Fibroblast of skin of left quadriceps (primary cell): ENCODE measurements at regions not wholly inside any gene's neighbourhood (a gene's known extent, or its start where the extent isn't known, plus 50 kb on each side); places are given as distances from the start of the nearest gene placed in this dataset.

Experiments used
- DNase-seq, 2 experiments: peaks; one replicate each; pipeline ENCODE4 v3.0.0-alpha.2; 2013; ENCODE audit warnings: low read depth in 2 of 2

DNA sequence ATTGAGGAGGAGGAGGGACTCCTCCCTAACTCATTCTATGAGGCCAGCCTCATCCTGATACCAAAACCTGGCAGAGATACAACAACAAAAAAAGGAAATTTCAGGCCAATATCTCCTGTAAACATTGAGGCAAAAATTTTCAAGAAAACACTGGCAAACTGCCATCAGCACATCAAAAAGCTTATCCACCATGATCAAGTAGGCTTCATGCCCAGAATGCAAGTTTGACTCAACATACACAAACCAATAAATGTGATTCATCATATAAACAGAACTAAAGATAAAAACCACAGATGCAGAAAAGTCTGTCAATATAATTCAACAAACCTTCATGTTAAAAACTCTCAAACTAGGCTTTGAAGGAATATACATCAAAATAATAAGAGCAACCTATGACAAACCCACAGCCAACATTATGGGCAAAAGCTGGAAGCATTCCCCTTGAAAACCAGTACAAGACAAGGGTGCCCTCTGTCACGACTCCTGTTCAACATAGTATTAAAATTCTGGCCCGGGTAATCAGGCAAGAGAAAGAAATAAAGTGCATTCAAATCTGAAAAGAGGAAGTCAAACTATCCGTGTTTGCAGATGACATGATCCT, 1014.3 kb downstream of the CBLN2 start:
- DNase-seq: peak; percentile 44 to 54

DNA sequence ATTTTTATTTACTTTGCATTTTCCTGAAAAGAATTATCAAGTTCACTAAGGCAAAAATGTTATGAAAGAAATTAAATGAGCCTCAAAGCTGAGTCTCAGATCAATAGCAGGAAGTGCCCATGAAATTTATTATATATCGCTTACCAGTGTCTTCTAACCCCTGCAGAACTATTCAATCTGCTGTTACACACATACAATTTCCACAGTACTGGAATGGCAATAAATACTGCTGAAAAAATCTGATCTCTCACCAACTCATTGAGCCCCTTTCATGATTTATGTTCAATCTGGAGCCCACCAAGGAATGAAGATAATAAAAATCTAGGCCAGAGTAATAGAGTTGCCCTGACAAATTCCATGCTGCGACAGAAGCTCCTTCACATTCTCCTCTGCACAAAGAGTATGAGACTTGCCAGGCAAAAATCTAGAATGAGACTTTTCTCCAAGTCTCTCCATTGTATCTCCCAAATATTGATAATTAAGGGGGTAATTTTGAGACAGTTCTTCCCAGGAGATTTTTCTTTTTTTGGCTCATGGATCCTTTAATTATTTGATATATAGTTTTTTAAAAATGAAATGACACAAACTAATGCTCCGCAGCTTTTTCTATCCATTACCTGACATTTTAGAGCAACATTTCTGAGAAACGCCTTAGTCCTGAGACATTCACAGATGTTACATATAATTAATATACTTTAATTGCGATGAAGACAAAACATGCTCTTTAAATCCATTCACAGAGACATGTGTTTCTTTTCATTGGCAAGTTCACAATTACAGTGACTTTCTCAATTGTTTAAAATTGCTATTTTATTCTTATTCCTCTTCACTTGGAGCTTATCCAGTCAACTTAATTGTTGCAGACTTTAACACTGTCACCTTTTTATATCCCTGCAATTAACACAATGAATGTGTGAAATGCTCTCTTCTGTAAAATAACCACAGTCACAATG, 1020.4 kb downstream of the CBLN2 start:
- no peak for DNase-seq

DNA sequence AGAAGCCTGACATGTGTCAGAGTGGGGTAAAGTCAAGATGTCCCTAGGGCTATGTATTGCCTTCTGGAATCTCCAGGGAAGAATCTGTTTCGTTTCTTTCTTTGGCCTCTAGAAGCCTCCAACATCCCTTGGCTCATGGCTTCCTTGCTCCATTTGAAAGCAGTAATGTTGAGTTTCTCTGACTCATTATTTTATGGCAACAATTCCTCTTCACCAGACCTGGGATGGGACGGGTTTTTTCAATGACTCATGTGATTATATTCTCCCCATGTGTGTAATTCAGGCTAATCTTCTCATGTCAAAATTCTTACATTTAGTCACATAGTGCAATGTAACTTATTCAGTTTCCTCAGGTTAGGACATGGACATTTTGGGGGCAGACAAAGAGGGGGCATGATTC, 1038.6 kb downstream of the CBLN2 start:
- DNase-seq: no peak

DNA sequence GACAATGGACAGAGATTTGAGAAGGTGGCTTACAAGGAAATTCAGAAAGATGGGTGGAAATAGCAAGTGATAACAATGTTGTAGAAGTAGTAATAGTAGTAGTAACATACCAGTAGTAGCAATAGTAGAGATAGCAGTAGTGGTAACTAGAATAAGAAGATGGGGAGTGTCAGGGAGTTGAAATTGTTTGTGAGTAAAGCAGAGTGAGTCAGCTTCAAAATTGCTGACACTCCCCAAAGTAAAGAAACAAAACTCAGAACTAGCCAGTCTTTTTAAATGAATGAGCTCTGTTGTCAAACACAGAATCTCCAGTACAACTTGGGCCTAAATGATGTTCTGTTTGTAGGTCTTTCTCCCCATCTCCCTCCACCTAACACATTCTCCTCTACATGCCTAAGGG, 1040.9 kb downstream of the CBLN2 start:
- DNase-seq: no peak

DNA sequence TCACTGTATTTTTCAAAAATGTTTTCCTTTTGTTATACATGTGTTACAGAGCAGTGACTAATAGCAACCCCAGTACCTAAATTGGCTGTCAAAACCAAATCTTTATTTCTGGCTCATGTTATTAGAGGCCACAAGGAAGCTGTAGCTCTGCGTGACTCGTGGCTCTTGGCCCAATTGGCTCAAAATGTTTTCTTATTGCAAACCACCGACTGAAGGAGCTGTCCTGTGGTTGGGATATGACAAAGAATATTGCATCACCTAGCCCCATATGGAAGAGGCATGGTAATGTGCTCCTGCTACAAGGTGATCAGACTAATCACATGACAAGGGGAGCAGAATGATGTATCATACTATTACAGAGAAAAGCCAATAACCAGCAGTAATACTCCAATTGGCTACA, 1058.5 kb downstream of the CBLN2 start:
- DNase-seq: peak; percentile 28 to 36

DNA sequence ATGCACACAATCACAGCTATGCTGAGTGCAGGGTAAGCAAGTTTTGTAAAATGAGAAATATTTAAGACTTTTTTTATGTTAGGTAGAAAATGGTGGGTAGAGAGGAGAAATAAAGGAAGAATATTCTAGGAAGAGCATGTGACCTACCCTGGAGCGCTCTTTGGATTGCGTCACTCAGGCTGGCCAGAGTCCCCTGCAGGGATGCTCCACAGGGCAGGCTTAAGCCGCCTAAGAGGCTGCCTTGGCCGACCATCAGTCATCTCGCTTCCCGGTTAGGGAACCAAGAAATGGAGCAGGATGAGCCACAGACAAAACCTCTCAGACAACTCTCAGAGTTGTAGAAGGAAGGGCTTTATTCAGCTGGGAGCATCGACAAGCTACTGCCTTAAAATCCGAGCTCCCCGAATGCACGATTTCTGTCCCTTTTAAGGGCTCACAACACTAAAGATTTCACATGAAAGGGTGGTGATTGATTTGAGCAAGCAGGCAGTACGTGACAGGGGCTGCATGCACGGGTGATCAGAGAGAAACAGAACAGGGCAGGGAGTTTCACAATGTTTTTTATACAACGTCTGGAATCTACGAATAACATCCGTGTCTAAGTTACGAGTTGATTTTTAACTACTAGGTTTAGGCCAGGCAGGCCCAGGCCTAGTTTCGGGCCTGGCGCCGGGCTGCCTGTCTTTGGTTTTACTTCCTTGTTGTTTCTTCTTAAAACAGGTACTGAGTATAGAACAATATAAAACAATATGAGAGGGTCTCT, 1072.0 kb downstream of the CBLN2 start:
- no peak for DNase-seq

DNA sequence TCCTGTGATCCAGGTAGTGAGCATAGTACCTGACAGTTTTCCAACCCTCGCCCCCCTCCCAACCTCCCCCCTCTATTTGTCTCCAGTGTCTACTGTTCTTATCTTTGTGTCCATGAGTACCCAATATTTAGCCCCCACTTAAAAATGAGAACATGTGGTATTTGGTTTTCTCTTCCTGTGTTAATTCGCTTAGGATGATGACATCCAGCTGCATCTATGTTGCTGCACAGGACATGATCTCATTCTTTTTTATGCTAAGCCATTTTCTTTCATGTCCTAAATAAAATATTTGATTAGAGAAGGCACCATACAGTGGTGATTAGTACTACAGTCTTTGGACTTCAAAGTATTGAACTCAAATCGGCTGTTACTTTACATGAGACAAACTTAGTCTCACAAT, 1087.9 kb downstream of the CBLN2 start:
- no peak for DNase-seq

DNA sequence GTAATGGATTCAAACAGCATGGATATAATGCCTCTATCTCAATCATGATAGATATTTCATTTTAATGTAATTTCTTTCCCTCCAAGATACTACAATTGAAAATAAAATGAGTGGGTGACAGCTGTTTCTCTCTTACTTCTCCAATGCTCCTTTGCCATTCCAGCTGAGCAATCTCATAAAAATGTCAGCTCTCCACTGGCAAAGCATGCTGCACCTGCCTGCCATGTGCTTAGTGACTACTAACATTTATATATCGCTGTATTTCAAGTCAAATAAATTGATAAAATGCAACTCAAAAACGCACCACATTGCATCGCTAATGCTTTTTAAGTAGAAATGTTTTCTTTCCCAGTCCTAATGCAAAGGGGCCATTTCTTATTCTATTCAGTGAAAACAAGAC, 1093.9 kb downstream of the CBLN2 start:
- DNase-seq: no peak

DNA sequence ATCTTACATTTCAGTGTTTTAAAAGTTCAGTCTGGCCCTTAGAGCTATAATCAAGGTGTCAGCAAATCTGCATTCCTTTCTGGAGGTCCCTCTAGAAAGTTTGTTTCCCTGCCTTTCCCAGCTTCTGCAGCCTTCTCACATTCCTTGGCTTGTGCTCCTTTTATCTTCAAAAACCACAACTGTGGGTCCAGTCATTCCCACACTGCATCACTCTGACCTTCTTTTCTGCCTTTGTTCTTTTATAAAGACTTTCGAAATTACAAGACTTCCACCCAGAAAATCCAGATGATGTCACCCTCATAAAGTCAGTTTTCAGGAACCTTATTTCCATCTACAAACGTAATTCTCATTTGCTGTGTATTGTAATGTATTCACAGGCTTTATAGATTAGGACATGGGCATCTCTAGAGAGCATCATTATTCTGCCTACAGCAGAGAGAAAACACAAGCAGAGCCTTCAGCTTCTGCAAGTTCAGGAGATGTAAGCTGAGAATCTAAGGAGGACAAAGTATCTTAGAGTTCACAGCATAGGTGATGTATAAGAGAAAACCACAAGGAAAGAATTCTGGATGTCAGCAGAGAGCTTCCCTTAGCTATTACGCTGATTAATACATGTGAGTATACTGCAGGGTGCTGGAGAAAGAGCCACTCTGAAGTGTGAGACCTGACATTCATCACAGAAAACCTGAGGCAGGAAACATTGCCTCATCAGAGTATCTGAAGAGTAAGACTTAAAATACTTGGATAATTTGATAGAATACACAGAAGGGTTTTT, 1100.2 kb downstream of the CBLN2 start:
- DNase-seq: peak; percentile 13 to 26

DNA sequence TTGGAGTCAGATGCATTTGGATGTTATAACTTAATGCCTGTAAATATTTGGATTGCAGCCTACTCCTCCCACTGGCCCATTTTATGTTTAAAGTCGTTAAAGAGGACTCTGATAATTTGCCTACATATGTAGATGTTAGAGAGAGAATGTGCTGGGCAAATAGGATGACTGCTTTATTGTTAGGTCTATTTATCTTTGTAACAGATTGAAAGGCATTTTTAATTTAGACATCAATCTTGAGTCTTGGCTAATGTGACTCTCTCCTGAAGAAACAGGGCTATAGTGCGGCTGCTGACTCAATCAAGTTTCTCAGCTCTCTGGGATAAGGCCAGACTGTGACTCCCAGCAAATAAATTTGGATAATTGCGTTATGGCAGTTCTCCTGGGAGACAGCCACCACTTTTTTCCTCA, 1101.4 kb downstream of the CBLN2 start:
- DNase-seq: peak; percentile 15 to 29

DNA sequence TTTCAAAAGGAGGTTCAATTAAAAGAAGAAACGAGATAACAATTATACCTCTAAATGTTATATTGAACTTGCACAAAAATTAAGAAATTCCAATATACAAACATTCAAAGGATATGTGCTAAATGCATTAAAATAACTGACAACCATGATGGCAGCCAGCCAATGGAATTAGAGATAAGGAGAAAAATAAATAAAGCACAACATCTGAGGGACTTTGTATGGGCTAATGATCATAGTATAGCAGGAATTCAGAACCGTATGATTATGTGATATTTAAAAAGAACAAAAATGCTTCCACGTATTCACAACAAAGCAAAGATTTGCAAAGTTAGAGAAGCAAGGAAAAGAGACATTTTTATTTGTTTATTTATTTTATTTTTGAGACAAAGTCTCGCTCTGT, 1103.0 kb downstream of the CBLN2 start:
- DNase-seq: no peak

DNA sequence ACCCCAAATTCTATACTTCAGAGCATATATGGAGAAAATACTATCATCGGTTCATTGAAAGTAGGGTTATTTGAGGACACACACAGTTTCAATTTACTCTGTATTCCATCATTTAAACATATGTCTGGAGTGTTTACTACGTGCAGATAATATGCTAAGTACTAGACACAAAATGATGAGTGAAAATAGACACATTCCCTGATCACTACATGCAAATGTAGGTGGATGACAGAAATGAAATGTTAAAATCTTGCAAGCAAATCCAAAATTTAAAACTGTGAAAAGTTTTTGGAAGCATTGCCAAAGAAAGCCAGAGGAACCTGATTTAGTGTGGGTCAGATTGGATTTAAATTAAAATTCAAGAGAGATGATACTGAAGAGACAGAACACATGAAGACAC, 1106.6 kb downstream of the CBLN2 start:
- DNase-seq: no peak

DNA sequence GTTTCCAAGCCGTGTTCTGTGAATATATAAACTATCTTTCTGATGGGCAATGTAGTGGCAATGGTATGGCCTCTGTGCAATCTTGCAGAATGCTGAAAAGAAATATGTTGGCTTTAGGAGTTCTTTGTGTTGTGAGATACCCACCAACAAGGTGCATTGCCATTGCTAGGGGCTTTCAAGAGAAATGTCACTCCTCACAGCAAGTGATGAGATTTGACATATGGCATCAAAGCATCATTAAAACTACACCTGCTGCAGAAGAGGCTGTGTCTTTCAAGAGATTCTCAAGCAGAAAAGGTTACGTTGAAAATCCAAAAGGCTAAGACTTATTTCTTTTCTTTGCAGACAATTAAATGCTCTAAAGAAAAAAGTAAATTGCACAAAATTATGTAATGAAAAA, 1110.8 kb downstream of the CBLN2 start:
- no peak for DNase-seq

DNA sequence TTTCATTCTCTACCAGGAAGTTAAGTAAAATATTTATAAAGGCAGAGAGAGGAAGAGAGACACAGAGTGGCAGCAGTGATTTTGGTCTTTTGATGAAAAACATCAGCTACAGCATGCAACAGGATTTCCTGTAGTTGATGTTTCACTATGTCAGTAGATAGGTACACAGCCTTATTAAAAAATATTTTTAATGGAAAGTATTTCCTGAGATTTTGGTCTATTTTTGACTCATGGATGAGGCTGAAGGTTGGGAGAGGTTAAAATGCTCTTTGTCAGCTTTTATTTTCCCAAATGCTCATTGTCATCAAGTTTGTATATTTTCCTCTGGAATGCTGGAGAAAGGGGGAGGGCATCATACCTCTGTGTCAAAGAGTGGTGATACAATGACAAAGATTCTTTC, 1112.5 kb downstream of the CBLN2 start:
- DNase-seq: no peak

DNA sequence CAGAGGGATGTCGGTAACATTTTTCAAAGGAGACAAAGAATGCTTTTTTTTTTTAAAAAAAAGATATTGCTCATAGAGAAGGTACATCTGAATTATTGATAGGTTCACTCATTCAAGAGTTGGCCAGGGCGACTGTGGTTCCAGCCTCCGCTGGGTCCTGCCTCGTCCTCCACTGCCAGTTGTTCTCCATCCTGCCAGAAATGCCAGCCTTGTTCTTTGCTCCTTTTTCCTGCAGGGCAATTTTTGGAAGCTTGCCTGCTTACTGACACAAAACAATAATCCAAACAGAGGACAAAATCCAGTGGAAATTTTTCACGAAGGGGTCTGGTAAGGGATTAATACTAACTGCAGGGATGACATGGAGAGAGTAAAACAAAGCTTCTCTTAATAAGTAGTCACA, 1113.0 kb downstream of the CBLN2 start:
- no peak for DNase-seq

DNA sequence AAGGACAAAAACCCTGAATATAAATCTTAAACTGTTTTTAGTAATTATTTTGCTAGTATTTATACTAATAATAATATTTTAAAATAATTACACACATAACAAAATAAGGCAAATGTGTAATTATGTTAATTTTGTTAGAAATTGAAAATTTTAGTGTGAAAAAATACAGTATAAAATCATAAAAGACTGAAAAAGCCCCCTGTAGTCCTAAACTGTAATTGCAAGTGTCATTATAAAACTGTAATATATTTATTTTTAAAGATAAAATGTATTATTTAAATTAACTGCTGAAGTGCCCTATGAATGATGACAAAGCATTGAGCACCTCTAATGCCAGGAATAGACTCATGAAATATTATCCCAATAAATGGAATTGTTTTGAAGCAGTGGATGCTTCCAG, 1117.7 kb downstream of the CBLN2 start:
- DNase-seq: no peak

DNA sequence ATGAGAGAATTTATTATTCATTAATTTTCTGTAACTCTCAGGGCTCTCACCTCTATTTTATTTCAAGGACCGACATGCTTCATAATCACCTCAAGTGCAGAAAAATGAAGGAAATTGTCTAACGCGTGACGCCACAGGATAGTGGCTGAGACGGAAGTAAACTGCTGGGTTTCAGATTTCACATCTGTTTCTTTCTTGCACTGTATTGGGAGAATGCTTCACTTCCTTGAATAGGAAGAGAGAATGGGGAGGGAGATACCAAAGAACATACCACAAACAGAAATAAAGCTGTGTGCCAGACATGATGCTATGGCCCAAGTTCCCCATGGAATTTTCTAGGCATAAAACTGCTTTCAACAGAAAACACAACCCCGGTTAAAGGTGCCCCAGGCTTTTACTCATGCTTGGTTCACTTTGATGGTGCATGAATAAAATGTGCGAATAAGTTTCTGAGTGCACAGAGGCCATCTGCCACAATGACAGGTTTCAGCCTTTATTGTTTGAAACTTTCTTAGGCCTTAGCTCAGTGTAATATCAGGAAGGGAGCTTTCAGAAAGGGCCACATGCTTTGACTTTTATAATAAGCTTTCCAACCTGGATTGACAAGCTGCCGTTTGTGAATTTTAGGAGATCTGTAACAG, 1116.4 kb downstream of the SOCS6 start:
- DNase-seq: no peak

DNA sequence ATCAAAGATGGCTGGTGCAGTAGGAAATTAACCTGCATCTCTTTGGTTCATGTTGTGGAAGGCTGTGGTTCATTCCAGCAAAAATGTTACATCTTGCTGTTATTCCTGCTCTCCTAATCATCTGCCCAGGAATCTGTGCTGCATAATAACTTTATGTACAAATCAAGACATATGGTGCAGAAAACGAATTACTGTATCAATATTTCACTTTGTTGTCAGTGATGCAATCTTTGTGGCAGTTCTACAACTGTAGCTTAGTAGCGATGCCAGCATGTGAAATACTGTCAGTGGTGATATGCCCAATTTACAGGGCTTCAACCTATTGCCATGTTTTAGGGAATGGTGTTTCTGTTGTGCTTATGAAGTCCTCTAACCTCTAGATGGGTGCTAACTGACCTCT, 1114.7 kb downstream of the SOCS6 start:
- no peak for DNase-seq

DNA sequence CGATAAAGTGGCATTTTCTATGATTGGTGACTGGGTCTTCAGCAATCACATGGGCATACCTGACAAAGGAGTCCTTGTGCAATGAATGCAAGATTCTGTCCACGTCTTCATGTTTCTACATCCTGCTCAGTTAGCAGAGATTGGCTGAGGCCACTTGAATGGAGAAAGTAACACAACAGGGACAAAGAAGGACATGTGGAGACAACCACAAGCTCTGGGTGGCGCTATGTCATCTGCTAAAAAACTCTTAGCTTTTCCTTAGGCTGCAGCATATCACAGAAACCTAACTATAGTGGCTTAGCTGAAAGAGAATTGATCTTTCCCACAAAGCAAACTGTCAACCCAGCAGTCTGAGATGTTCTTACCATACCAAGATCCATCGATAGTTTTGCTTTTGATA, 1109.7 kb downstream of the SOCS6 start:
- peak; percentile 3 to 4 for DNase-seq

DNA sequence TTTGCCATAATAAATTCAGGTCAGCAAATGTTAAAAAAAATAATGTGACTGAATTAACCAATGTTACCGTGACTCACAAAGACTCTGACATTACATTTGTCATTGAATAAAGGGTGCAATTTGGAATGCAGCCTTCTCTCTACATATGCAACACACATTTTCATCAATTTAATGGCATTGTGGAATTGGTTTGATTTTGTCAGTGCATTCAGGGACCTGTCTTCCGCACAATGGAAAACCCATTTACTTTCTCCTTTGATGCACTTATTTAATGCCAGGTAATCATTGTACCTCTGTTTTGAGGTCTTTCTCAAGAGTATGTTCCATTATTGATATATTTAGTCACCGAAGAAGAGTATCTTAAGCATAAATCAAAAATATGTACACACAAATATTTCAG, 1099.3 kb downstream of the SOCS6 start:
- DNase-seq: no peak

DNA sequence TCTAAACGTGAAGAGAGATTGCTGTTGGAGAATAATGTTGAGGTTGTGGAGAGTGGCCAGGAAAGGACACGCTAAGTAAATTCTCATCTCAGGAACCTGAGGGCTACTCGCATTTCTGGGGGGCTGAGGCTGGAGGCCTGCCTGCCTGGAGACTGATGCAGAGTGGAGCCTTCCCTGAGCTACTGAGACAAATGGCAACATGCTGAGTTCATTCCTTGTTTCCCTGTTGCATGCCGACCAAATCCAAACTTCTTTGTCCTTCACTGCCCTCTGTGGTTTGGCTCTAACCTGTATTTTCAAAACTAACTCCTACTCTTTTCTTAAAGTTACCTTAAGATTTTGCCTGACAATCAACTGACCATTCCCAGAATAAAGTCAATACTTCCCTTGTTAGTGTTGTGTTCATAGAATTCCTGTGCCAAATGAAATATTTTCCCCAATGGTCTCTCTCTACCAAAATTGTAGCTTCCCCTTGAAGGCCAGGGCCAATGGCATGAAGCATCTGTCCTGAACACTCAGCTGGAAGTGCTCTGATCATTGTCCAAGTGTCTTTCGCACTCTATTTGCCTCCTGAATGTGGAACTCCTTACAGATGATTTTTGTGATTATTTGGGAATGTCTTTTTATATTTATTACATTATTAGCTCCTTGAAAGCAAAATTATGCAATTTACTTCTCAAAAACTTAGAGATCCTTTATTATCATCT, 1085.6 kb downstream of the SOCS6 start:
- DNase-seq: no peak
